Tibial nerve (tissue), 4 donors: ENCODE measurements at regions not wholly inside any gene's neighbourhood (a gene's known extent, or its start where the extent isn't known, plus 50 kb on each side); places are given as distances from the start of the nearest gene placed in this dataset.

Source experiments
- EP300 ChIP-seq, 2 donors: sonication (generic); formaldehyde crosslinking; IDR thresholded peaks; one replicate each; pipeline ENCODE4 v1.6.1; 2017; ENCODE audit warnings: antibody characterized with exemption in 2 of 2, mild to moderate bottlenecking in 1 of 2
- POLR2A ChIP-seq, 2 donors: fragments of 450-650 bp; IDR thresholded peaks; one replicate each; pipeline ENCODE4 v1.6.1; 2017; ENCODE audit warnings: antibody characterized with exemption in 2 of 2, mild to moderate bottlenecking in 2 of 2, moderate library complexity in 2 of 2
- TF ChIP-seq, protein P1 (sequence below), 5 experiments: fragments of 200-600 bp in 3 of 5; fragments of 450-650 bp in 2 of 5; sonication (generic) in 3 of 5; IDR thresholded peaks; one replicate each; pipeline ENCODE4 v1.5.1; 2016 to 2019; ENCODE audit warnings: antibody characterized with exemption in 5 of 5, mild to moderate bottlenecking in 3 of 5, moderate library complexity in 2 of 5

- TF ChIP-seq, protein P1, sequence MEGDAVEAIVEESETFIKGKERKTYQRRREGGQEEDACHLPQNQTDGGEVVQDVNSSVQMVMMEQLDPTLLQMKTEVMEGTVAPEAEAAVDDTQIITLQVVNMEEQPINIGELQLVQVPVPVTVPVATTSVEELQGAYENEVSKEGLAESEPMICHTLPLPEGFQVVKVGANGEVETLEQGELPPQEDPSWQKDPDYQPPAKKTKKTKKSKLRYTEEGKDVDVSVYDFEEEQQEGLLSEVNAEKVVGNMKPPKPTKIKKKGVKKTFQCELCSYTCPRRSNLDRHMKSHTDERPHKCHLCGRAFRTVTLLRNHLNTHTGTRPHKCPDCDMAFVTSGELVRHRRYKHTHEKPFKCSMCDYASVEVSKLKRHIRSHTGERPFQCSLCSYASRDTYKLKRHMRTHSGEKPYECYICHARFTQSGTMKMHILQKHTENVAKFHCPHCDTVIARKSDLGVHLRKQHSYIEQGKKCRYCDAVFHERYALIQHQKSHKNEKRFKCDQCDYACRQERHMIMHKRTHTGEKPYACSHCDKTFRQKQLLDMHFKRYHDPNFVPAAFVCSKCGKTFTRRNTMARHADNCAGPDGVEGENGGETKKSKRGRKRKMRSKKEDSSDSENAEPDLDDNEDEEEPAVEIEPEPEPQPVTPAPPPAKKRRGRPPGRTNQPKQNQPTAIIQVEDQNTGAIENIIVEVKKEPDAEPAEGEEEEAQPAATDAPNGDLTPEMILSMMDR (IDR thresholded peaks at IDR 0.05) = no peak
- no peak for TF ChIP-seq POLR2A (IDR thresholded peaks at IDR 0.05)
- no peak for TF ChIP-seq EP300 (IDR thresholded peaks at IDR 0.05)
Measured at GRCh38 chr7:155985518-155986250, 173.4 kb upstream of the SHH start.
